T-cell (primary cell): ENCODE measurements at regions not wholly inside any gene's neighbourhood (a gene's known extent, or its start where the extent isn't known, plus 50 kb on each side); places are given as distances from the start of the nearest gene placed in this dataset.
"Not testable (repeated sequence)": the region's sequence is repeated elsewhere in the genome, so short reads cannot be mapped to it uniquely, and the experiment has no call there.

Source experiments
- ATAC-seq, 4 experiments: fragments of 200-7000 bp in 3 of 4; fragments of 150-1000 bp in 1 of 4; cut with Tn5 transposase; replicated peaks in 1 of 4; 1 replicate in 3 of 4; 2 replicates in 1 of 4; pipeline ENCODE4 v1.10.0; 2021; ENCODE audit warnings: moderate library complexity in 3 of 4, mild to moderate bottlenecking in 2 of 4, moderate number of reproducible peaks in 1 of 4
- CTCF ChIA-PET, 2 donors: fragments of 300-600 bp; sonication (Branson Sonifier 250); formaldehyde crosslinking; loops; one replicate each; lab custom pipeline; 2022; ENCODE audit warnings: antibody characterized with exemption in 2 of 2; lab: Charles Lee
- POLR2A ChIA-PET, 2 donors: fragments of 300-600 bp; sonication (Branson Sonifier 250); formaldehyde crosslinking; loops; one replicate each; lab custom pipeline; 2022; ENCODE audit warnings: antibody characterized with exemption in 2 of 2; lab: Charles Lee
- DNase-seq, 35 experiments: peaks; one replicate each; pipeline versions ENCODE4 v3.0.0 to v3.0.0-alpha.2; 2013 to 2023
- H3K27ac ChIP-seq: one replicate; pipeline ENCODE4 v1.5.1; 2013; ENCODE audit warnings: low read length
- H3K27me3 ChIP-seq, 2 experiments: replicated peaks in 1 of 2; 1 replicate in 1 of 2; 2 replicates in 1 of 2; pipeline versions ENCODE4 v1.6.1 to v1.7.0; 2013; ENCODE audit warnings: low read length in 1 of 2, mixed read lengths in 1 of 2; ENCODE audit not compliant: control insufficient read depth in 2 of 2, insufficient read depth in 2 of 2; ENCODE audit errors: extremely low read depth in 1 of 2
- H3K36me3 ChIP-seq, 2 donors: 1 replicate in 1 of 2; 2 replicates in 1 of 2; pipeline versions ENCODE4 v1.6.1 to v1.7.0; 2013; ENCODE audit warnings: low read length in 1 of 2; ENCODE audit not compliant: control insufficient read depth in 2 of 2, insufficient read depth in 1 of 2; ENCODE audit errors: extremely low read depth in 1 of 2
- H3K4me1 ChIP-seq, 2 experiments: 1 replicate in 1 of 2; 2 replicates in 1 of 2; pipeline versions ENCODE4 v1.6.1 to v1.7.0; 2013; ENCODE audit warnings: low read length in 2 of 2, mixed read lengths in 1 of 2; ENCODE audit not compliant: insufficient read depth in 2 of 2, control insufficient read depth in 1 of 2; ENCODE audit errors: extremely low read depth in 1 of 2
- H3K4me3 ChIP-seq, 2 donors: 1 replicate in 1 of 2; 2 replicates in 1 of 2; pipeline versions ENCODE4 v1.5.1 to v1.7.0; 2013; ENCODE audit warnings: mild to moderate bottlenecking in 2 of 2, low read length in 1 of 2, moderate library complexity in 1 of 2; ENCODE audit not compliant: control insufficient read depth in 1 of 2; ENCODE audit errors: extremely low read depth in 1 of 2
- H3K9me3 ChIP-seq: 2 replicates; pipeline ENCODE4 v1.7.0; 2013
- H3K27ac Mint-ChIP-seq, 2 donors: one replicate each; pipeline ENCODE4 v1.8.0; 2020 to 2021; ENCODE audit warnings: mild to moderate bottlenecking in 2 of 2, mixed read lengths in 2 of 2
- H3K27me3 Mint-ChIP-seq, 2 donors: one replicate each; pipeline ENCODE4 v1.8.0; 2021 to 2022; ENCODE audit warnings: mixed read lengths in 2 of 2
- H3K36me3 Mint-ChIP-seq: one replicate; pipeline ENCODE4 v1.8.0; 2021; ENCODE audit warnings: mixed read lengths
- H3K4me1 Mint-ChIP-seq, 3 donors: one replicate each; pipeline ENCODE4 v1.8.0; 2020 to 2022; ENCODE audit warnings: mixed read lengths in 3 of 3, mild to moderate bottlenecking in 1 of 3
- H3K4me3 Mint-ChIP-seq, 3 donors: one replicate each; pipeline ENCODE4 v1.8.0; 2020 to 2022; ENCODE audit warnings: mild to moderate bottlenecking in 3 of 3, mixed read lengths in 3 of 3, moderate library complexity in 3 of 3
- H3K9me3 Mint-ChIP-seq, 3 donors: one replicate each; pipeline ENCODE4 v1.8.0; 2020 to 2022; ENCODE audit warnings: mixed read lengths in 3 of 3
- WGBS: methylation state at CpG from one replicate; pipeline ENCODE4 v1.1.5; 2013; ENCODE audit warnings: missing lambda C conversion rate; ENCODE audit not compliant: insufficient coverage; 5-methylcytosine and 5-hydroxymethylcytosine counted together

- H3K27ac Mint-ChIP-seq: no peak overlapping the region
- ChIA-PET CTCF (no interaction called here), POLR2A (no interaction called here)
- ATAC-seq: no peak
- H3K36me3 Mint-ChIP-seq: no peaks in the 10 kb centered on the region
- peaks cover 0 to 5% (median 0%) of the 10 kb centered on the region in 3 donors for H3K9me3 Mint-ChIP-seq
- no peak for DNase-seq
- H3K4me1 Mint-ChIP-seq: no peaks in the 10 kb centered on the region
- H3K27ac ChIP-seq: no peak overlapping the region
- no peak overlapping the region for H3K4me3 ChIP-seq
- H3K27me3 Mint-ChIP-seq: peaks cover 6 to 11% of the 10 kb centered on the region in 2 donors
- no peak overlapping the region for H3K4me3 Mint-ChIP-seq
- no peaks in the 10 kb centered on the region for H3K9me3 ChIP-seq
- no CpG with 5 or more reads among the region's 2 CpGs for WGBS
- H3K36me3 ChIP-seq: no peaks in the 10 kb centered on the region
- H3K27me3 ChIP-seq: peaks cover 0 to 12% of the 10 kb centered on the region in 2 experiments
- H3K4me1 ChIP-seq: no peaks in the 10 kb centered on the region
Measured at GRCh38 chr15:62419192-62419591, 254.1 kb upstream of the C2CD4B start.

GRCh38 chr15:62420371-62420770 is 255.3 kb upstream of the C2CD4B start:
- H3K4me3 ChIP-seq, POLR2A ChIA-PET, H3K4me1 Mint-ChIP-seq, ATAC-seq, H3K36me3 Mint-ChIP-seq, H3K36me3 ChIP-seq, H3K4me3 Mint-ChIP-seq, DNase-seq, H3K27ac ChIP-seq, H3K27ac Mint-ChIP-seq, H3K9me3 ChIP-seq, H3K4me1 ChIP-seq, H3K9me3 Mint-ChIP-seq, H3K27me3 Mint-ChIP-seq, CTCF ChIA-PET: not testable (repeated sequence)
- WGBS: 100% methylated on average over 1 of the region's 6 CpGs
- peaks cover 0 to 12% of the 10 kb centered on the region in 2 experiments for H3K27me3 ChIP-seq

- WGBS: 100% methylated on average over 1 of the region's 3 CpGs
- no peak overlapping the region for H3K27ac ChIP-seq
- Mint-ChIP-seq H3K4me3 (no peak overlapping the region), H3K36me3 (no peaks in the 10 kb centered on the region), H3K9me3 (peaks cover 0 to 5% (median 0%) of the 10 kb centered on the region in 3 donors), H3K27ac (no peak overlapping the region), H3K27me3 (peaks cover 6% of the 10 kb centered on the region in 2 donors), H3K4me1 (no peaks in the 10 kb centered on the region)
- POLR2A ChIA-PET: no interaction called here
- no peak for DNase-seq
- H3K4me3 ChIP-seq: no peak overlapping the region
- H3K36me3 ChIP-seq: no peaks in the 10 kb centered on the region
- H3K9me3 ChIP-seq: no peaks in the 10 kb centered on the region
- H3K4me1 ChIP-seq: no peaks in the 10 kb centered on the region
- CTCF ChIA-PET: no interaction called here
- ATAC-seq: no peak
- H3K27me3 ChIP-seq: peaks cover 0 to 13% of the 10 kb centered on the region in 2 experiments
Measured at GRCh38 chr15:62421289-62421688, 256.2 kb upstream of the C2CD4B start.

GRCh38 chr15:62426387-62426956 is 261.4 kb upstream of the C2CD4B start:
- 100% methylated on average over 1 of the region's 4 CpGs for WGBS
- ChIA-PET POLR2A (no interaction called here), CTCF (no interaction called here)
- Histone ChIP-seq H3K27me3 (peaks cover 0 to 3% of the 10 kb centered on the region in 2 experiments), H3K4me1 (no peaks in the 10 kb centered on the region), H3K4me3 (no peak overlapping the region), H3K36me3 (no peaks in the 10 kb centered on the region), H3K9me3 (no peaks in the 10 kb centered on the region), H3K27ac (no peak overlapping the region)
- H3K27me3 Mint-ChIP-seq: peaks cover 0 to 3% of the 10 kb centered on the region in 2 donors
- H3K9me3 Mint-ChIP-seq: no peaks in the 10 kb centered on the region
- H3K4me1 Mint-ChIP-seq: no peaks in the 10 kb centered on the region
- H3K36me3 Mint-ChIP-seq: no peaks in the 10 kb centered on the region
- no peak overlapping the region for H3K27ac Mint-ChIP-seq
- ATAC-seq (no peak), DNase-seq (no peak)
- H3K4me3 Mint-ChIP-seq: no peak overlapping the region

GRCh38 chr15:62428259-62428658 is 263.2 kb upstream of the C2CD4B start:
- Histone ChIP-seq H3K4me1 (no peaks in the 10 kb centered on the region), H3K27ac (no peak overlapping the region), H3K4me3 (no peak overlapping the region), H3K9me3 (no peaks in the 10 kb centered on the region), H3K27me3 (peaks cover 0 to 3% of the 10 kb centered on the region in 2 experiments), H3K36me3 (no peaks in the 10 kb centered on the region)
- H3K9me3 Mint-ChIP-seq: no peaks in the 10 kb centered on the region
- POLR2A ChIA-PET: interaction anchor here in 1 of 2 donors (0.6 kb wide), 1 partner anchor 23 kb away, joined by 5 read pairs; no protein-coding TSS in a partner anchor
- no peaks in the 10 kb centered on the region for H3K36me3 Mint-ChIP-seq
- WGBS: 86% methylated on average over 1 of the region's 8 CpGs
- ATAC-seq: no peak
- peaks cover 0 to 3% of the 10 kb centered on the region in 2 donors for H3K27me3 Mint-ChIP-seq
- CTCF ChIA-PET: no interaction called here
- no peak overlapping the region for H3K4me3 Mint-ChIP-seq
- no peak for DNase-seq
- H3K4me1 Mint-ChIP-seq: no peaks in the 10 kb centered on the region
- no peak overlapping the region for H3K27ac Mint-ChIP-seq

GRCh38 chr15:62428851-62429598 is 263.9 kb upstream of the C2CD4B start:
- no peaks in the 10 kb centered on the region for H3K4me1 Mint-ChIP-seq
- H3K36me3 ChIP-seq: no peaks in the 10 kb centered on the region
- no peaks in the 10 kb centered on the region for H3K9me3 Mint-ChIP-seq
- no peak overlapping the region for H3K4me3 ChIP-seq
- no peaks in the 10 kb centered on the region for H3K9me3 ChIP-seq
- H3K4me3 Mint-ChIP-seq: no peak overlapping the region
- no peaks in the 10 kb centered on the region for H3K4me1 ChIP-seq
- ChIA-PET POLR2A (no interaction called here), CTCF (interaction anchor here in 1 of 2 donors (0.7 kb wide), 1 partner anchor 1720 kb away, joined by 3 read pairs; no protein-coding TSS in a partner anchor)
- H3K27me3 Mint-ChIP-seq: peaks cover 0 to 3% of the 10 kb centered on the region in 2 donors
- WGBS: 84% methylated on average over 13 of the region's 14 CpGs
- no peak for DNase-seq
- H3K27me3 ChIP-seq: peaks cover 0 to 3% of the 10 kb centered on the region in 2 experiments
- no peak for ATAC-seq
- H3K27ac Mint-ChIP-seq: no peak overlapping the region
- no peak overlapping the region for H3K27ac ChIP-seq
- H3K36me3 Mint-ChIP-seq: no peaks in the 10 kb centered on the region
